CD14-positive monocyte (primary cell): ENCODE measurements at regions not wholly inside any gene's neighbourhood (a gene's known extent, or its start where the extent isn't known, plus 50 kb on each side); places are given as distances from the start of the nearest gene placed in this dataset. TPM values are rescaled to one million over a fixed set of nuclear protein-coding genes. Genes with fewer than 3 reads are reported as not detected.

ENCODE experiments used
- DNase-seq, 3 donors: peaks; one replicate each; pipeline ENCODE4 v3.0.0-alpha.2; 2011 to 2022
- H2AFZ ChIP-seq: 2 replicates; pipeline ENCODE4 v1.6.0; 2012; ENCODE audit warnings: mild to moderate bottlenecking, low read depth, low read length, inconsistent platforms; ENCODE audit not compliant: insufficient read depth, poor library complexity, severe bottlenecking
- H3K27ac ChIP-seq, 2 donors: 1 replicate in 1 of 2; 2 replicates in 1 of 2; pipeline ENCODE4 v1.5.1; 2012 to 2013; ENCODE audit warnings: low read length in 2 of 2, control low read depth in 1 of 2, inconsistent platforms in 1 of 2, low read depth in 1 of 2, mild to moderate bottlenecking in 1 of 2
- H3K27me3 ChIP-seq, 2 donors: one replicate each; pipeline versions ENCODE4 v1.6.0 to v1.6.1; 2011 to 2013; ENCODE audit warnings: low read length in 2 of 2; ENCODE audit not compliant: control insufficient read depth in 2 of 2, insufficient read depth in 2 of 2
- H3K36me3 ChIP-seq, 2 donors: replicated peaks in 1 of 2; 1 replicate in 1 of 2; 2 replicates in 1 of 2; pipeline versions ENCODE4 v1.5.1 to v1.6.1; 2012 to 2013; ENCODE audit warnings: low read length in 2 of 2, control low read depth in 1 of 2, inconsistent platforms in 1 of 2, mild to moderate bottlenecking in 1 of 2; ENCODE audit not compliant: insufficient read depth in 2 of 2, control insufficient read depth in 1 of 2
- H3K4me1 ChIP-seq, 2 donors: 1 replicate in 1 of 2; 2 replicates in 1 of 2; pipeline versions ENCODE4 v1.5.1 to v1.6.1; 2012 to 2013; ENCODE audit warnings: low read length in 2 of 2, control low read depth in 1 of 2, inconsistent platforms in 1 of 2, mild to moderate bottlenecking in 1 of 2, moderate library complexity in 1 of 2; ENCODE audit not compliant: insufficient read depth in 2 of 2, control insufficient read depth in 1 of 2
- H3K4me2 ChIP-seq: replicated peaks from 2 replicates; pipeline ENCODE3; 2012; ENCODE audit warnings: low read length, moderate library complexity, mild to moderate bottlenecking; ENCODE audit not compliant: poor library complexity, severe bottlenecking; ENCODE audit errors: extremely low read depth
- H3K4me3 ChIP-seq, 3 experiments: fragments of 200-600 bp in 1 of 3; sonication (generic) in 1 of 3; replicated peaks in 1 of 3; 1 replicate in 2 of 3; 2 replicates in 1 of 3; pipeline ENCODE4 v1.5.1; 2011 to 2013; ENCODE audit warnings: low read length in 3 of 3, mild to moderate bottlenecking in 3 of 3, control low read depth in 2 of 3, low read depth in 2 of 3, inconsistent platforms in 1 of 3, moderate library complexity in 1 of 3
- H3K79me2 ChIP-seq: 2 replicates; pipeline ENCODE4 v1.6.0; 2012; ENCODE audit warnings: mild to moderate bottlenecking, control low read depth, inconsistent platforms, low read length, moderate library complexity; ENCODE audit not compliant: insufficient read depth
- H3K9ac ChIP-seq: 2 replicates; pipeline ENCODE4 v1.6.0; 2017; ENCODE audit warnings: low read length, mild to moderate bottlenecking; ENCODE audit not compliant: insufficient read depth, poor library complexity, severe bottlenecking
- H3K9me3 ChIP-seq, 2 donors: replicated peaks in 1 of 2; 1 replicate in 1 of 2; 2 replicates in 1 of 2; pipeline versions ENCODE4 v1.5.1 to v1.6.1; 2012 to 2013; ENCODE audit warnings: low read length in 2 of 2, control low read depth in 1 of 2; ENCODE audit not compliant: control insufficient read depth in 1 of 2, insufficient read depth in 1 of 2
- H4K20me1 ChIP-seq: 2 replicates; pipeline ENCODE4 v1.6.0; 2012; ENCODE audit warnings: mild to moderate bottlenecking, low read length, control low read depth, moderate library complexity; ENCODE audit not compliant: insufficient read depth
- H3K27ac Mint-ChIP-seq, 7 donors: one replicate each; pipeline ENCODE4 v1.8.0; 2020; ENCODE audit warnings: mild to moderate bottlenecking in 7 of 7, mixed read lengths in 7 of 7, moderate library complexity in 6 of 7, inconsistent platforms in 2 of 7
- H3K27me3 Mint-ChIP-seq, 3 donors: one replicate each; pipeline ENCODE4 v1.8.0; 2021 to 2022; ENCODE audit warnings: low read depth in 3 of 3, mild to moderate bottlenecking in 3 of 3, mixed read lengths in 3 of 3, moderate library complexity in 3 of 3, inconsistent platforms in 1 of 3
- H3K36me3 Mint-ChIP-seq, 2 donors: one replicate each; pipeline ENCODE4 v1.8.0; 2020; ENCODE audit warnings: mixed read lengths in 2 of 2, inconsistent platforms in 1 of 2, mild to moderate bottlenecking in 1 of 2
- H3K4me1 Mint-ChIP-seq: one replicate; pipeline ENCODE4 v1.8.0; 2020; ENCODE audit warnings: mild to moderate bottlenecking, mixed read lengths
- H3K4me3 Mint-ChIP-seq, 2 donors: one replicate each; pipeline ENCODE4 v1.8.0; 2020; ENCODE audit warnings: mild to moderate bottlenecking in 2 of 2, mixed read lengths in 2 of 2, moderate library complexity in 1 of 2
- H3K9me3 Mint-ChIP-seq, 7 donors: one replicate each; pipeline ENCODE4 v1.8.0; 2020 to 2022; ENCODE audit warnings: mixed read lengths in 7 of 7, mild to moderate bottlenecking in 6 of 7, moderate library complexity in 6 of 7, inconsistent platforms in 2 of 7
- CTCF ChIP-seq: fragments of 200-600 bp; IDR thresholded peaks from one replicate; pipeline ENCODE4 v1.8.0; 2022; ENCODE audit warnings: antibody characterized with exemption, mild to moderate bottlenecking
- WGBS: methylation state at CpG from one replicate; pipeline ENCODE4 v1.1.5; 2013; ENCODE audit warnings: missing lambda C conversion rate; ENCODE audit not compliant: insufficient coverage; 5-methylcytosine and 5-hydroxymethylcytosine counted together
- intact Hi-C, 2 donors: fragments of 100-400 bp; cut with micrococcal nuclease; formaldehyde crosslinking; loops; one replicate each; pipeline versions ENCODE4 v1.15.0 to v1.15.1; 2023
- small RNA-seq: library from RNA; depleted of rRNA; stranded (forward); fragments of <200 nt; gene quantifications from one replicate; pipeline ENCODE3, GENCODE V24; 2012; ENCODE audit warnings: low read depth; ENCODE audit not compliant: insufficient read length

- H3K79me2 ChIP-seq: no peaks in the 10 kb centered on the region
- H3K27ac ChIP-seq: no peak overlapping the region
- Mint-ChIP-seq H3K36me3 (no peaks in the 10 kb centered on the region), H3K9me3 (peaks cover 0 to 2% (median 0%) of the 10 kb centered on the region in 7 donors), H3K4me1 (no peaks in the 10 kb centered on the region), H3K27me3 (peaks cover 0 to 1% (median 0%) of the 10 kb centered on the region in 3 donors), H3K27ac (no peak overlapping the region), H3K4me3 (no peak overlapping the region)
- no peak overlapping the region for H2AFZ ChIP-seq
- no peaks in the 10 kb centered on the region for H3K9me3 ChIP-seq
- no peaks in the 10 kb centered on the region for H3K4me1 ChIP-seq
- no peaks in the 10 kb centered on the region for H3K27me3 ChIP-seq
- H3K4me3 ChIP-seq: no peak overlapping the region
- TF ChIP-seq CTCF: no peak
- WGBS: 72% methylated on average over 2 of the region's 4 CpGs
- no peaks in the 10 kb centered on the region for H3K36me3 ChIP-seq
- H4K20me1 ChIP-seq: no peaks in the 10 kb centered on the region
- no peak overlapping the region for H3K9ac ChIP-seq
- no peak for DNase-seq
- intact Hi-C loops: no loop called here
- no peak overlapping the region for H3K4me2 ChIP-seq
Observed at GRCh38 chr6:122347751-122348150, 51.7 kb upstream of the HSF2 start.

Small RNA genes lying in the stretch of these regions (small RNA-seq; reads per million reads assigned to genes)
- gene AL603865.2 (not detected), gene RNU1-18P (0.71 reads per million), gene RNU2-8P (not detected), gene RNU4-76P (not detected)
